Natural killer cell treated with Interleukin-12 subunit alpha and Interleukin-12 subunit beta and Interleukin-15 and Interleukin-18, amount 100 ng/mL, for 72 hours (primary cell): ENCODE measurements at regions not wholly inside any gene's neighbourhood (a gene's known extent, or its start where the extent isn't known, plus 50 kb on each side); places are given as distances from the start of the nearest gene placed in this dataset.
"Not testable (repeated sequence)": the region's sequence is repeated elsewhere in the genome, so short reads cannot be mapped to it uniquely, and the experiment has no call there.

ENCODE experiments used
- ATAC-seq, 2 donors: fragments of 150-1000 bp; cut with Tn5 transposase in 1 of 2; sonication (Bioruptor Pico), chemical (Tn5 transposase) in 1 of 2; 2 replicates each; pipeline ENCODE4 v1.10.0; 2021
- DNase-seq: peaks from one replicate; pipeline ENCODE4 v3.0.0; 2022; ENCODE audit warnings: low spot score
- H3K27ac Mint-ChIP-seq, 2 donors: 1 replicate in 1 of 2; 2 replicates in 1 of 2; pipeline ENCODE4 v1.8.0; 2022; ENCODE audit warnings: mixed read lengths in 2 of 2, mild to moderate bottlenecking in 1 of 2, moderate library complexity in 1 of 2
- H3K27me3 Mint-ChIP-seq, 2 donors: 1 replicate in 1 of 2; 2 replicates in 1 of 2; pipeline ENCODE4 v1.8.0; 2022; ENCODE audit warnings: mixed read lengths in 2 of 2
- H3K36me3 Mint-ChIP-seq: one replicate; pipeline ENCODE4 v1.8.0; 2022; ENCODE audit warnings: mixed read lengths
- H3K4me1 Mint-ChIP-seq, 2 donors: 1 replicate in 1 of 2; 2 replicates in 1 of 2; pipeline ENCODE4 v1.8.0; 2022; ENCODE audit warnings: low read depth in 2 of 2, mixed read lengths in 2 of 2, mild to moderate bottlenecking in 1 of 2
- H3K4me3 Mint-ChIP-seq: one replicate; pipeline ENCODE4 v1.8.0; 2022; ENCODE audit warnings: mixed read lengths
- H3K9me3 Mint-ChIP-seq: 2 replicates; pipeline ENCODE4 v1.8.0; 2022; ENCODE audit warnings: mixed read lengths

DNA sequence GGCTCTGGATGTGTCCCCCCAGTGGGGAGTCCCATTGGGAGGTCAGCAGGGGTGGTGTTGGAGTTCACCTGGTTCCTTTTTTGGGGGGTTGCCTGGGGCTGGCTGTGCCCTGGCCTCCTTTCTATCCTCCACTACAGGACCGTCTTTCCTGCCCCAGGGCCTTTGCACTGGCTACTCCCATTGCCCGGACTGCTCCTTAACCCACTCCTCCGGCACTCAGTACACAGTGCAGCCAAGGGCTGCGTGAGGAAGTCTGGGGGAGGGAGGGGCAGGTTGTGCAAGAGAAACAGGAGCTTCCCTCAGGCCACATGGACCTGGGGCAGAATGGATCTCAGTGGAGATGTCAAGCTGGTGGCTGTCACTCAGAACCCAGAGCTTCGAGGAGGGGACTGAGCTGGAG lies 429.3 kb upstream of the SULF2 start:
- no peak overlapping the region for H3K4me3 Mint-ChIP-seq
- H3K27me3 Mint-ChIP-seq = peaks cover 6 to 11% of the 10 kb centered on the region in 2 donors
- DNase-seq (no peak), ATAC-seq (no peak)
- H3K27ac Mint-ChIP-seq = no peak overlapping the region
- no peaks in the 10 kb centered on the region for H3K9me3 Mint-ChIP-seq
- H3K36me3 Mint-ChIP-seq = no peaks in the 10 kb centered on the region
- no peaks in the 10 kb centered on the region for H3K4me1 Mint-ChIP-seq

DNA sequence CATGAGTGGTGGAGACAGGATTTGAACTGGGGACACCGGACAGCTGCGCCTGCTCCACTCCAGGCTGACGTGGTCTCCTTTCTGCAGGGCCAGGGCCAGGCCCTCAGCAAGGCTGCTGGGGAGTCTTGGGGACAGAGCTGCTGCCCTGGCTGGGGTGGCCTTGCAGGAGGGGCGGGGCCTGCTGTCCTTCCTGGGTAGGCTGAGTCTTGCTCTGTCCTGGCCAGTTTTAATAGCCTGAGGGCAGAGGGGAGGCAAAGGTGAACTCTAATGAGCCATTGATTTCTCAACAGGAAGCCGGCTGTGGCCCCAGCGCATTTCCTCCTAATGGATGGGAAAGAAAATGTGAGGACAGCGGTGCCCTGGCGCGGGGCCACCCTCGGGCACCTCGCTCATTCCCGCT lies 428.4 kb upstream of the SULF2 start:
- ATAC-seq, H3K4me1 Mint-ChIP-seq, H3K9me3 Mint-ChIP-seq, H3K36me3 Mint-ChIP-seq, H3K27ac Mint-ChIP-seq, H3K27me3 Mint-ChIP-seq, H3K4me3 Mint-ChIP-seq, DNase-seq: not testable (repeated sequence)

DNA sequence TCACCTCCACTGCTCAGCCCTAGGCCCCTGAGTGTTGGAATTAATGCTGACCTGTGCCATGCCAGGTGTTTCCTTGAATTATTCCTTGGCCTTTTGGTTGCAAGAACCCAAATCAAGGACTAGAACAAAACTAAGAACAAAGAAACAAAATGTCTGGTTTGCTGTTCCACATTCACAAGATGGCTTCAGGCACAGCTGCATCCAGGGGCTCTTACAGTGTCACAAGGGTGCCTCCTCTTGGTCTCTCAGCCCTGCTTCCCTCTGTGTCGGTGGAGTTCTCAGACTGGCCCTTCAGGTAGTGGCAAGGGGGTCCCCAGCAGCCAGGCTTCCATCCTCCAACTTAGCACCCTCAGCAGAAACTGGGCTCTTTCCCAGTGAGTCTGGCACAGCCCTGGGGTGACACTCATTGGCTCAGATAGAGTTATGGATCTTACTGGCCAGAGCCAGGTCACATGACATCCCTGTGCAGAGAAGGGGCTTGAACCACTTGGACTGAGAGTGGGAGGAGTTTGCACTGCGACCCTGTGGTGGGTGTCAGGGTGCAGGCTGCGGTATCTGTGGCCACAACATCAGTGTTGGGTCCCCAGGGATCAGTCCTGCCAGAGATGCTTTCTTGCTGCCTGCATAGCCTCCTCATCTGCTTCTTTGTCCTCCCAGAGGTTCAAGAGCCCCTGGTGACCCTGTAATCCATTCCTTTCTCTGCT lies 427.7 kb upstream of the SULF2 start:
- Mint-ChIP-seq H3K4me3 (no peak overlapping the region), H3K9me3 (no peaks in the 10 kb centered on the region), H3K36me3 (no peaks in the 10 kb centered on the region), H3K4me1 (no peaks in the 10 kb centered on the region), H3K27ac (no peak overlapping the region), H3K27me3 (peaks cover 4 to 6% of the 10 kb centered on the region in 2 donors)
- ATAC-seq = peak in 1 of 2 donors; percentile 2
- DNase-seq = no peak

DNA sequence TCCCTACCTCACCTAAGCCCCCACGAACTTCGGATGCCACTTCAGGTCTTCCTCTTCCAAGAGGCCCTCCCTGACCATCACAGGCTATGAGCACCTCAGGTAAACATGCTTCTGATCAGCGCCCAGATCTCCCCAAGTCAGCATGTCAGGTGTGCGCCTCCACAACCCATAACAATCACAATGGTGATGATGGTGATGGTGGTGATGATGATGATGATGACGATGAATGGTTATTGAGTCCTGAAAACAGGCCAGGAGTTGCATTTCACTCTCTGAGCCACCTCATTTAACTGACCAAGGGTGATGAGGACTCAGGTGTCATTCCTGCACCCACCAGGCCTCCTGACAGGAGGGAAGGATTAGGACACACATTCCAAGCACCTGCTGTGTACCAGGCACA lies 426.6 kb upstream of the SULF2 start:
- no peak overlapping the region for H3K4me3 Mint-ChIP-seq
- no peaks in the 10 kb centered on the region for H3K9me3 Mint-ChIP-seq
- H3K36me3 Mint-ChIP-seq = no peaks in the 10 kb centered on the region
- no peak for DNase-seq
- ATAC-seq = no peak
- H3K27me3 Mint-ChIP-seq = peaks cover 2 to 15% of the 10 kb centered on the region in 2 donors
- no peaks in the 10 kb centered on the region for H3K4me1 Mint-ChIP-seq
- H3K27ac Mint-ChIP-seq = no peak overlapping the region

DNA sequence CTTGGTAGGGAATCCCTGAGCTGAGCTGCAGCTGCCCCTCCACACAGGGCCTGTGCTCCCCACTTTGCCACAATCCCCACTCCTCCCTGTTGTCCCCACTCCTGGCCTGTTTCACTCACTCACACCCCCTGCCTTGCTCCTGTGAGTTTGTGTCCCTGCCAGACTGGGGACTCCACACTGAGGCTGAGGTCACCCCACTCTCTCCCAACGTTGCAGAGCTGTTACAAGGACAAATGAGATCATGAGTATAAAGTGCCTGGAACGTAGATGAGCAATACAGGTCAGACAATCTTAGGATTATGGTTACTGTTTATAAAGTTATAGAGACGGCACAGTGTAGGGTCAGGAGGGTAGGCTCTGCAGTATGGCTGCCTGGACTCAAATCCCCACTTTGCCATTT lies 426.0 kb upstream of the SULF2 start:
- no peak for DNase-seq
- H3K4me3 Mint-ChIP-seq = no peak overlapping the region
- no peaks in the 10 kb centered on the region for H3K4me1 Mint-ChIP-seq
- peaks cover 2 to 16% of the 10 kb centered on the region in 2 donors for H3K27me3 Mint-ChIP-seq
- H3K9me3 Mint-ChIP-seq = no peaks in the 10 kb centered on the region
- ATAC-seq = no peak
- H3K36me3 Mint-ChIP-seq = no peaks in the 10 kb centered on the region
- no peak overlapping the region for H3K27ac Mint-ChIP-seq

DNA sequence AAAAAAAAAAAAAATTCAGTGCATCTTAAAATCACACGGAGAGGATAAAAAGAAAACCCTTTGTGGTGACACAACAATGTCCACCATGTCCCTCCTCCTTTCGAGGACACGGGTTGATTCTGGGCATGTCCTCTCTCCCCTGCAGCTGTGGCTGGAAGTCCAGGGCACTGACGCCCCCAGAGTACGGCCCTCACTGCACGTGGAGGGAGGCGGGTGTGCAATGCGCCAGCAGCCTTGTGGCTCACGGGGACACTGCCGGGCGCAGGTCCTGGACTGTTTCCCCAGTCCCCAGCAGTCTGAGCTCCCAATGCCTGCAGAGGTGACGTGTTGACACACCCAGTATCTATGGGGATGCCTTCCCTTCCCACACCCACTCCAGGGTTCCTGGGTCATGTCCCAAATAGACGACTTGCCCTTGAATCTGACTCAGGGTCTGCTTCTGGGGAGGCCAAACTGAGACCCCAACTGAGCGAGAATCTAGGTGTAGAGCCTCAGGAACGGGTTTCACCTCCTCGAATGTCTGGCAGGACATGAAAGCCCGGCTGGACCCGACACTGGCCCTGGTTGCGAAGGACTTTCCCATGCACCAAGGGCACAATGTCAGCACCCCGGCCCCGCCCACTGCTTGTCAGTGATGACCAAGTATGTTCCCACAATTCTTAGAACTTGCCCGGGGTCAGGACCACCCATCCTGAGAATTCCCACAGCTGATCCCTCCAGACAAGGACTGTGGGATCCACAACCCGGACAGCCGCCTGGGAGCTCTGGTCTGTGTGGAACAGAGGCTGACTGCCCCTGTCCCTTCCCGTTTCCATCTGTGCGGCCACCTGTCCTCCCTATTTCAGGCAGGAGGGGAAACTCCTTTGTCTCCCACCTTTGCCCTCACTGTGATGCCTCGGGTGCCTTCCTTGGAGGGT lies 425.1 kb upstream of the SULF2 start:
- no peaks in the 10 kb centered on the region for H3K4me1 Mint-ChIP-seq
- no peak overlapping the region for H3K27ac Mint-ChIP-seq
- no peaks in the 10 kb centered on the region for H3K36me3 Mint-ChIP-seq
- ATAC-seq (no peak), DNase-seq (no peak)
- peaks cover 2 to 16% of the 10 kb centered on the region in 2 donors for H3K27me3 Mint-ChIP-seq
- H3K9me3 Mint-ChIP-seq = no peaks in the 10 kb centered on the region
- H3K4me3 Mint-ChIP-seq = no peak overlapping the region

DNA sequence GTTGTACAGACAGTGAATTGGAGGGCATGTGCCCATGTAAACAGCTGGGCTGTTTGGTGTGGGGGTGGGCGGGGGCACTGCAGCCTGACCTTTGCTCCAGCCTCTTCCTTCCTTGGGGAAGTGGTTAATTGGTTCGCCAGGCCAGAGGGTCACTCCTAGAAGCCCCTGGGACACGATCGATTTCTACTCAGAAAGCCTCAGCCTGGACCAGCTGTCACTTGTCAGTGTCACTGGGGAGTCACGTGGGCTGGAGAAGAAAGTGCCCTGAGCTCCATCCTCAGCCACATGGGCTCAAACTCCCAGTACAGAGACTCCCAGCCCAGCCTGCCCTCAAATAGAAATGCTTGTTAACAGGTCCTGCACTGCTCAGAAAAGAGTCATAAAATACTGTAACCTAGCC lies 423.8 kb upstream of the SULF2 start:
- Mint-ChIP-seq H3K4me3 (no peak overlapping the region), H3K27me3 (peaks cover 2 to 16% of the 10 kb centered on the region in 2 donors), H3K4me1 (no peaks in the 10 kb centered on the region), H3K36me3 (no peaks in the 10 kb centered on the region), H3K9me3 (no peaks in the 10 kb centered on the region), H3K27ac (no peak overlapping the region)
- ATAC-seq (no peak), DNase-seq (no peak)

DNA sequence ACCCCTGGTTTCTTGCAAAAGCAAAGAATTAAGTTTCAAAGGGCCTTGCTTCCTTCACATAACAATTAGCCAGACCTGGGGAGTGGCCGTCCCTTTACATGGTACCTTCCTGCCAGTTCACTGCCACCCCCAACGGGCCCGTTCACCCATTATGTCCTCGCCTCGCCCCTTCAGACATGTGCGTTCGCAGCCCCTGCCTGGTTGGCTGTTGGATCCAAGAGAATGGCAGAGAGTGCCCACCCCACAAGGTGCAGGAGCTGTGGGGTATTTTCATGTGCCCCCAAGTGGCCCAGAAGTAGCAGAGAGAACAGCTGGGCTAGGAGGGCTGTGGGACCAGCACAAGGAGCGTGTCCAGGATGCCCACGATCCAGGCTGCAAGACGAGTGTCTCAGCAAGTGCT lies 422.9 kb upstream of the SULF2 start:
- DNase-seq (no peak), ATAC-seq (no peak)
- Mint-ChIP-seq H3K4me1 (no peaks in the 10 kb centered on the region), H3K27me3 (peaks cover 2 to 16% of the 10 kb centered on the region in 2 donors), H3K27ac (no peak overlapping the region), H3K9me3 (no peaks in the 10 kb centered on the region), H3K36me3 (no peaks in the 10 kb centered on the region), H3K4me3 (no peak overlapping the region)

DNA sequence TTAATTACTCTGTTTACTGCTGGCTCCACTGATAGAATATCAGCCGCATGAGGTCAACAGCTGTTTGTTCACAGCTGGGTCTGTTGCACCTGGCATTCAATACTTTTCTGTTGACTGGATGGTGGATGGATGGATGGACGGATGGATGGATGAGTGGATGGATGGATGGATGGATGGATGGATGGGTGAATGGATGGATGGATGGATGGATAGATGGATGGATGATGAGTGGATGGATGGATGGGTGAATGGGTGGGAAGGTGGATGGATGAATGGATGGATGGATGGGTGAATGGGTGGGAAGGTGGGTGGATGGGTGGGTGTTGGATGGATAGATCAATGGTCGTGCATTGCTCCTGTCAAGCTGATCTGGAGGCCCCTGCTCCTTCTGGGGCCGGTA lies 422.2 kb upstream of the SULF2 start:
- no peak overlapping the region for H3K4me3 Mint-ChIP-seq
- no peaks in the 10 kb centered on the region for H3K4me1 Mint-ChIP-seq
- H3K9me3 Mint-ChIP-seq = no peaks in the 10 kb centered on the region
- H3K36me3 Mint-ChIP-seq = no peaks in the 10 kb centered on the region
- no peak overlapping the region for H3K27ac Mint-ChIP-seq
- DNase-seq (no peak), ATAC-seq (no peak)
- peaks cover 2 to 11% of the 10 kb centered on the region in 2 donors for H3K27me3 Mint-ChIP-seq

DNA sequence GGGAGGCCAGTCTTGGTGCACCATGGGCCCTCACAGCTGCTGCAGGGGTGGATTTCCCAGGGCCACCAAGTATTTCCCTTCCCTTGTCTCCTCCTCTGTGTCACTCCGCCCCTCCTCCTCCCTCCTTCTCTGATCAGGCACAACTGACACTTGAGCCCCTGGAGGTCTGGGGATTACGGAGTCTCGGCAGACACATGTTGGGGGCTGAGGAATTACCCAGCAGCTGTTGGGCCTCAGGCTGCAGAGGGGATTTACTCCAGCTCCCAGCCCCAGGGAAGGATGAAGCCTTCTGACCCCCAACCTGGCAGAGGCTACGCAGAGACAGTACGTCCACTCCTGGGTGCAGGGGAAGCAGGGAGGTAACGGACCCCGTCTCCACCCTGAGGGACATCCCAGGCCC lies 420.5 kb upstream of the SULF2 start:
- Mint-ChIP-seq H3K36me3 (no peaks in the 10 kb centered on the region), H3K9me3 (no peaks in the 10 kb centered on the region), H3K4me3 (no peak overlapping the region), H3K4me1 (no peaks in the 10 kb centered on the region), H3K27me3 (peaks cover 0 to 10% of the 10 kb centered on the region in 2 donors), H3K27ac (no peak overlapping the region)
- no peak for ATAC-seq
- no peak for DNase-seq

DNA sequence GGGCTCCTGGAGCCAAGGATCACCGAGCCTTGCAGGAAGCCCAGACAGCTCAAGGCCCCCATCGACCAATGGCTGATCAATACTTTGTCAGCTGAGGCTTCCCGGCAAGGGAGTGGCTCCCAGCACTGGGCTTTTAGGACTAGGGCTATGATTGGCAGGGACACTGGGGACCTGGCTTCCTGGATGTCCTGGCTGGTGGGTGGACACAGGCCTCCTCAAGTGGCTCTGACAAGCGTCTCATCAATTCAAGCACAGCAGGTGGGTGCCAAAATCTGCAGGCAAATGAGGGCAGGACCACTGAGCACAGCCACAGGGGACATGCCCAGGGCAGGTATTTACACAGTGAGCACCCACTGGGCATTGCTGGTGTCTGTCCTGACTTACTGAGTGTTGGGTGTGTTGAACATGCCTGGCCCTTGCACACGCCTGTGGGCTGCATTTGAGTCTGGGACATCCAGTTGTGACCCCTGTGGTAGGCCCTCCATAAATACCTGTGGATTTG lies 420.1 kb upstream of the SULF2 start:
- Mint-ChIP-seq H3K27ac (no peak overlapping the region), H3K4me3 (no peak overlapping the region)

DNA sequence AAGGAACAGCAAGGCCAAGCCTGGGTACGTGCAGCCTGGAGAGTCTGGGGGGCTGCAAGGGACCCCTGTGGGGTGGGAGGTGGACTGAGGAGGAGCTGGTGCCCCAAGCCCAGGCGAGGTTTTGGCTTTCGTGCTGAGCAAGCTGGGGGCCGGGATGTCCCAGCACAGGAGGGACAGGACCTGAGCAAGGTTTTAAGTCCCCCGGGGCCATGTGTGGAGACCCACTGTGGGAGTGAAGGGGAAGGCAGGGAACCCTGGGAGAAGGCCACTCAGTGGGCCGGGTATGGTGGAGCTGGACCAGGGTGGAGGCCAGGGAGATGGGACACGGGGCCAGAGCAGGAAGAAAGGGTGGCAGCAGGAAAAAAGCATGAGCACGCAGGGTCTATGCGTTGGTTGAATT lies 419.2 kb upstream of the SULF2 start:
- Mint-ChIP-seq H3K27ac (no peak overlapping the region), H3K9me3 (no peaks in the 10 kb centered on the region), H3K4me3 (no peak overlapping the region), H3K4me1 (no peaks in the 10 kb centered on the region), H3K36me3 (no peaks in the 10 kb centered on the region), H3K27me3 (peaks cover 0 to 10% of the 10 kb centered on the region in 2 donors)
- DNase-seq = no peak
- ATAC-seq = no peak

More for the DNA sequence above, 420.1 kb upstream of the SULF2 start:
- DNase-seq = no peak
- no peaks in the 10 kb centered on the region for H3K4me1 Mint-ChIP-seq
- H3K9me3 Mint-ChIP-seq = no peaks in the 10 kb centered on the region
- H3K27me3 Mint-ChIP-seq = peaks cover 0 to 10% of the 10 kb centered on the region in 2 donors
- ATAC-seq = no peak
- H3K36me3 Mint-ChIP-seq = no peaks in the 10 kb centered on the region

DNA sequence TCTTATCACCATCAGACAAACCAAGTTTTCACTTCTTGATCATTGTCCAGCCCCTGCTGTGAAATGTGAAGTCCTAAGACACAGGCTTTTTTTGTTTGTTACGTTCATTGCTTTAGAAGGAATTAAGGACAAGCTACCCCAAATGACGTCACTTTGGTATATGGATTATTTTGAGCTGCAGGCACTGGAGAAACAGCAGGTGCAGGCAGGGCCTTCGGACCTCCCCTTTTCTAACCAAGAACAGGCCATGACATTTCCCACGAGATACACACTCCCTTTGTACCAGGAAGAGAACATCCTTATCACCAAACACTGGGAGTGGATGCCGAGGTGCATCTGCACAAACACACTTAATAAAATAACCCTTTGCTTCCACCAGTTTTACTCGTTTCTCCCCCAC lies 418.0 kb upstream of the SULF2 start:
- Mint-ChIP-seq H3K9me3 (no peaks in the 10 kb centered on the region), H3K36me3 (no peaks in the 10 kb centered on the region), H3K4me1 (no peaks in the 10 kb centered on the region), H3K27me3 (peaks cover 0 to 10% of the 10 kb centered on the region in 2 donors), H3K27ac (no peak overlapping the region), H3K4me3 (no peak overlapping the region)
- ATAC-seq = no peak
- no peak for DNase-seq
